Tibial nerve (tissue), 4 donors: ENCODE measurements at regions not wholly inside any gene's neighbourhood (a gene's known extent, or its start where the extent isn't known, plus 50 kb on each side); places are given as distances from the start of the nearest gene placed in this dataset.

Experiments used
- CTCF ChIP-seq, 5 experiments: fragments of 200-600 bp in 3 of 5; fragments of 450-650 bp in 2 of 5; sonication (generic) in 3 of 5; IDR thresholded peaks; one replicate each; pipeline ENCODE4 v1.5.1; 2016 to 2019; ENCODE audit warnings: antibody characterized with exemption in 5 of 5, mild to moderate bottlenecking in 3 of 5, moderate library complexity in 2 of 5
- EP300 ChIP-seq, 2 donors: sonication (generic); formaldehyde crosslinking; IDR thresholded peaks; one replicate each; pipeline ENCODE4 v1.6.1; 2017; ENCODE audit warnings: antibody characterized with exemption in 2 of 2, mild to moderate bottlenecking in 1 of 2
- POLR2A ChIP-seq, 2 donors: fragments of 450-650 bp; IDR thresholded peaks; one replicate each; pipeline ENCODE4 v1.6.1; 2017; ENCODE audit warnings: antibody characterized with exemption in 2 of 2, mild to moderate bottlenecking in 2 of 2, moderate library complexity in 2 of 2

GRCh38 chr6:132122176-132122575, 171.0 kb upstream of the CCN2 start:
- no peak for TF ChIP-seq CTCF (IDR thresholded peaks at IDR 0.05)
- no peak for TF ChIP-seq EP300 (IDR thresholded peaks at IDR 0.05)
- TF ChIP-seq POLR2A (IDR thresholded peaks at IDR 0.05), result no peak
